ENCODE measurements at regions not wholly inside any gene's neighbourhood (a gene's known extent, or its start where the extent isn't known, plus 50 kb on each side); places are given as distances from the start of the nearest gene placed in this dataset.

GRCh38 chr18:45316127-45316526 is 299.1 kb upstream of the SLC14A2 start:
- DNase-seq (ENCODE audit: low read depth, low spot score) (no peak), ATAC-seq (no peak)
- BruUV-seq (replicated peaks), result no TSS peak
- Histone ChIP-seq H3K27ac (ENCODE audit: low read length) (no peak overlapping the region), H3K4me3 (ENCODE audit: low read depth in 2 of 2, low read length in 2 of 2) (no peak overlapping the region), H3K36me3 (ENCODE audit: control insufficient read depth, insufficient read depth, low read length) (no peaks in the 10 kb centered on the region), H3K4me1 (ENCODE audit: control insufficient read depth, insufficient read depth, low read length) (no peaks in the 10 kb centered on the region), H3K27me3 (ENCODE audit: control insufficient read depth, insufficient read depth, low read length) (no peaks in the 10 kb centered on the region), H3K9me3 (ENCODE audit: control insufficient read depth, insufficient read depth, low read depth, low read length) (no peaks in the 10 kb centered on the region)
- intact Hi-C loops (cut with micrococcal nuclease; ENCODE audit: unreplicated experiment), result no loop called here
- in situ Hi-C loops (cut with HindIII; ENCODE audit: low pct_unique_long_range_greater_than_20kb, low sequenced_read_pairs), result no loop called here
- ChIA-PET CTCF (no interaction called here), POLR2A (no interaction called here)
- TF ChIP-seq CTCF (IDR thresholded peaks at IDR 0.05) (no peak), SIN3A (IDR thresholded peaks at IDR 0.05; ENCODE audit: borderline replicate concordance, insufficient read depth, low read depth, low read length) (no peak), TCF7L2 (IDR thresholded peaks at IDR 0.05; ENCODE audit: low read depth, low read length) (no peak), POLR2AphosphoS5 (IDR thresholded peaks at IDR 0.05; ENCODE audit: low read depth, low read length) (no peak), REST (IDR thresholded peaks at IDR 0.05; ENCODE audit: insufficient read depth in 1 of 2, low read depth in 2 of 2, low read length in 1 of 2) (no peak)

GRCh38 chr18:45317948-45318640 is 297.2 kb upstream of the SLC14A2 start:
- no peak overlapping the region for H3K4me3 ChIP-seq (ENCODE audit: low read depth in 2 of 2, low read length in 2 of 2)
- no peaks in the 10 kb centered on the region for H3K36me3 ChIP-seq (ENCODE audit: control insufficient read depth, insufficient read depth, low read length)
- POLR2A ChIA-PET, result interaction anchor here (0.7 kb wide), 1 partner anchor 205 kb away, joined by 4 read pairs; no protein-coding TSS in a partner anchor
- H3K9me3 ChIP-seq (ENCODE audit: control insufficient read depth, insufficient read depth, low read depth, low read length), result no peaks in the 10 kb centered on the region
- no peaks in the 10 kb centered on the region for H3K4me1 ChIP-seq (ENCODE audit: control insufficient read depth, insufficient read depth, low read length)
- CTCF ChIA-PET, result no interaction called here
- no TSS peak for BruUV-seq (replicated peaks)
- intact Hi-C loops (cut with micrococcal nuclease; ENCODE audit: unreplicated experiment), result no loop called here
- no peak overlapping the region for H3K27ac ChIP-seq (ENCODE audit: low read length)
- ATAC-seq (no peak), DNase-seq (ENCODE audit: low read depth, low spot score) (no peak)
- TF ChIP-seq SIN3A (IDR thresholded peaks at IDR 0.05; ENCODE audit: borderline replicate concordance, insufficient read depth, low read depth, low read length) (no peak), POLR2AphosphoS5 (IDR thresholded peaks at IDR 0.05; ENCODE audit: low read depth, low read length) (no peak), REST (IDR thresholded peaks at IDR 0.05; ENCODE audit: insufficient read depth in 1 of 2, low read depth in 2 of 2, low read length in 1 of 2) (no peak), CTCF (IDR thresholded peaks at IDR 0.05) (no peak), TCF7L2 (IDR thresholded peaks at IDR 0.05; ENCODE audit: low read depth, low read length) (no peak)
- no peaks in the 10 kb centered on the region for H3K27me3 ChIP-seq (ENCODE audit: control insufficient read depth, insufficient read depth, low read length)
- in situ Hi-C loops (cut with HindIII; ENCODE audit: low pct_unique_long_range_greater_than_20kb, low sequenced_read_pairs), result no loop called here

All from Panc1 (cell line).